ENCODE measurements at regions not wholly inside any gene's neighbourhood (a gene's known extent, or its start where the extent isn't known, plus 50 kb on each side); places are given as distances from the start of the nearest gene placed in this dataset.

GRCh38 chr3:84275532-84275931, 683.3 kb upstream of the CADM2 start:
- Histone ChIP-seq H2BK15ac (ENCODE audit: low read depth, low read length) (no peak overlapping the region), H3K4me1 (ENCODE audit: insufficient read depth, low read length) (no peaks in the 10 kb centered on the region), H2BK120ac (ENCODE audit: low read depth, low read length, poor library complexity, severe bottlenecking) (no peak overlapping the region), H3K14ac (ENCODE audit: insufficient read depth, low read length) (no peak overlapping the region), H3K79me2 (ENCODE audit: insufficient read depth, low read length) (no peaks in the 10 kb centered on the region), H3K9me3 (ENCODE audit: control insufficient read depth, low read depth, low read length) (no peaks in the 10 kb centered on the region), H4K20me1 (ENCODE audit: control insufficient read depth, insufficient read depth, insufficient read length) (no peaks in the 10 kb centered on the region), H2BK20ac (ENCODE audit: low read depth, low read length, poor library complexity, severe bottlenecking) (no peak overlapping the region), H2BK5ac (ENCODE audit: insufficient read length, low read length) (no peak overlapping the region), H2AFZ (ENCODE audit: low read length) (no peak overlapping the region), H3K27me3 (ENCODE audit: insufficient read depth, low read length) (no peaks in the 10 kb centered on the region), H3K23ac (ENCODE audit: insufficient read length, low read depth, low read length) (no peak overlapping the region), H2BK12ac (ENCODE audit: insufficient read length, low read depth, low read length) (no peak overlapping the region), H3K18ac (ENCODE audit: insufficient read length, low read depth, low read length) (no peak overlapping the region), H3K4me2 (ENCODE audit: insufficient read depth, insufficient read length, low read length) (no peak overlapping the region), H4K91ac (ENCODE audit: insufficient read length, low read depth, low read length) (no peak overlapping the region), H4K5ac (ENCODE audit: insufficient read length, low read depth, low read length) (no peak overlapping the region), H3T11ph (ENCODE audit: low read length) (no peak overlapping the region), H3K27ac (ENCODE audit: insufficient read length, low read depth, low read length) (no peak overlapping the region), H3K4ac (ENCODE audit: low read depth, low read length) (no peak overlapping the region), H4K8ac (replicated peaks; ENCODE audit: insufficient read length, low read depth, low read length) (no peak overlapping the region), H3K9ac (ENCODE audit: extremely low read depth, insufficient read length, low read length) (no peak overlapping the region), H3K56ac (ENCODE audit: insufficient read length, low read depth, low read length) (no peak overlapping the region), H3K79me1 (ENCODE audit: insufficient read depth, low read depth, low read length, poor library complexity, severe bottlenecking) (no peaks in the 10 kb centered on the region), H3K23me2 (ENCODE audit: insufficient read length, low read depth, low read length, poor library complexity, severe bottlenecking) (no peaks in the 10 kb centered on the region), H2AK5ac (ENCODE audit: insufficient read length, low read length) (no peak overlapping the region)
- WGBS (ENCODE audit: extremely low coverage, insufficient read length, low lambda C conversion rate): no CpG with 5 or more reads among the region's 2 CpGs
- Mint-ChIP-seq H3K9me3 (no peaks in the 10 kb centered on the region; a peak in 1 of 5 replicates), H3K4me1 (no peaks in the 10 kb centered on the region), H3K27ac (no peak overlapping the region), H3K27me3 (ENCODE audit: low read depth) (no peaks in the 10 kb centered on the region), H3K36me3 (ENCODE audit: insufficient read depth in 1 of 3, low read depth in 3 of 3) (no peaks in the 10 kb centered on the region), H3K4me3 (no peak overlapping the region)
- TF ChIP-seq, protein P1, sequence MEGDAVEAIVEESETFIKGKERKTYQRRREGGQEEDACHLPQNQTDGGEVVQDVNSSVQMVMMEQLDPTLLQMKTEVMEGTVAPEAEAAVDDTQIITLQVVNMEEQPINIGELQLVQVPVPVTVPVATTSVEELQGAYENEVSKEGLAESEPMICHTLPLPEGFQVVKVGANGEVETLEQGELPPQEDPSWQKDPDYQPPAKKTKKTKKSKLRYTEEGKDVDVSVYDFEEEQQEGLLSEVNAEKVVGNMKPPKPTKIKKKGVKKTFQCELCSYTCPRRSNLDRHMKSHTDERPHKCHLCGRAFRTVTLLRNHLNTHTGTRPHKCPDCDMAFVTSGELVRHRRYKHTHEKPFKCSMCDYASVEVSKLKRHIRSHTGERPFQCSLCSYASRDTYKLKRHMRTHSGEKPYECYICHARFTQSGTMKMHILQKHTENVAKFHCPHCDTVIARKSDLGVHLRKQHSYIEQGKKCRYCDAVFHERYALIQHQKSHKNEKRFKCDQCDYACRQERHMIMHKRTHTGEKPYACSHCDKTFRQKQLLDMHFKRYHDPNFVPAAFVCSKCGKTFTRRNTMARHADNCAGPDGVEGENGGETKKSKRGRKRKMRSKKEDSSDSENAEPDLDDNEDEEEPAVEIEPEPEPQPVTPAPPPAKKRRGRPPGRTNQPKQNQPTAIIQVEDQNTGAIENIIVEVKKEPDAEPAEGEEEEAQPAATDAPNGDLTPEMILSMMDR (conservative IDR thresholded peaks at IDR 0.05): no peak
- DNase-seq: no peak
